GM12891 (cell line): ENCODE measurements at regions not wholly inside any gene's neighbourhood (a gene's known extent, or its start where the extent isn't known, plus 50 kb on each side); places are given as distances from the start of the nearest gene placed in this dataset.

Experiments
- PAX5 ChIP-seq: IDR thresholded peaks from 2 replicates; pipeline ENCODE4 v1.6.1; 2011; ENCODE audit warnings: low read length, moderate library complexity, mild to moderate bottlenecking; ENCODE audit not compliant: insufficient read depth, severe bottlenecking
- POLR2A ChIP-seq: IDR thresholded peaks from 2 replicates; pipeline ENCODE4 v1.6.1; 2011; ENCODE audit warnings: low read depth, low read length, control low read depth
- POLR2AphosphoS5 ChIP-seq: IDR thresholded peaks from 2 replicates; pipeline ENCODE4 v1.6.1; 2011; ENCODE audit warnings: low read depth, low read length, control low read depth
- POU2F2 ChIP-seq: IDR thresholded peaks from 2 replicates; pipeline ENCODE4 v1.6.1; 2011; ENCODE audit warnings: low read depth, mild to moderate bottlenecking, control low read depth, low read length, moderate library complexity
- SPI1 ChIP-seq: IDR thresholded peaks from 2 replicates; pipeline ENCODE4 v1.6.1; 2011; ENCODE audit warnings: low read depth, low read length, control low read depth
- TAF1 ChIP-seq: IDR thresholded peaks from 2 replicates; pipeline ENCODE4 v1.6.1; 2011; ENCODE audit warnings: low read depth, low read length, control low read depth

- TF ChIP-seq POLR2AphosphoS5, result no peak
- no peak for TF ChIP-seq POLR2A
- no peak for TF ChIP-seq TAF1
- TF ChIP-seq SPI1, result no peak
- no peak for TF ChIP-seq PAX5
- no peak for TF ChIP-seq POU2F2
Observed at GRCh38 chr4:151473521-151474097, 64.6 kb downstream of the FHIP1A start.
